ENCODE measurements at regions not wholly inside any gene's neighbourhood (a gene's known extent, or its start where the extent isn't known, plus 50 kb on each side); places are given as distances from the start of the nearest gene placed in this dataset.

DNA sequence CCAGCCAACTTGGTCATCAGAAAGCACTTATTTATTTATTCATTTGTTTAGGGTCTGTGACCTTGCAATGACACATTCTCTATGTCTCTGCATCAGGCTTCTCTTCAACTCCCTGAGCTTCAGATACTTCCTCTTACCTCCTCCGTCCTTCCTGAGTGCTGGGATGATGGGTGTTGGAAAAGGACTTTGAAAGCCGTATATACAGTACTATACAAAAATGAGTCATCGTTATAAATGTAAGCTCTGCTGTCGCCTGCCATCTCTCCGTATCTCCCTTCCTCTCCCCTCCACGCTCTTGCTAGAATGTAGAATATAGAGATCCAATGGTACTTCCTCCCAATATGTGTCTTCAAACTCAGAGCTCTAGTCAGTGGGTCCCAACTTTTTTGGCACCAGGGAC lies 91.9 kb upstream of the SALL4 start:
- Mint-ChIP-seq H3K9me3 (peaks cover 0 to 1% of the 10 kb centered on the region in 2 donors), H3K27me3 (peaks cover 0 to 3% of the 10 kb centered on the region in 2 donors), H3K4me1 (no peaks in the 10 kb centered on the region), H3K27ac (no peak overlapping the region), H3K4me3 (no peak overlapping the region), H3K36me3 (no peaks in the 10 kb centered on the region)
- DNase-seq (no peak), ATAC-seq (replicated peaks) (no peak)

DNA sequence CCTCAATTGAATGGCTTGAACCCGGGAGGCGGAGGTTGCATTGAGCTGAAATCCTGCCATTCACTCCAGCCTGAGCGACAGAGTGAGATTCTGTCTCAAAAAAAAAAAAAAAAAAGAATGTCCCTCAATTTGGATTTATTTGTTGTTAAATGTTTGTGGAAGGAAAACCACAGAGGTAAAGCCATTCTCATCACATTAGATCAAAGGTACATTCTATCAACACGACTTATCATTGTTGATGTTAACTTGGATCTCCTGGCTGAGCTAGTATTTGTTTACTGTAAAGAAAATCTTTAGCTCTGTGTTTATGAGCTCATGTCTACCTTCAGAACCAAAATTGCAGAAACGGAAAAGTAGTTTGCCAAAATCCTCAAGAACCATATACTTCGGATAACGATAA lies 91.4 kb upstream of the SALL4 start:
- Mint-ChIP-seq H3K4me1 (no peaks in the 10 kb centered on the region), H3K4me3 (no peak overlapping the region), H3K27ac (no peak overlapping the region), H3K36me3 (no peaks in the 10 kb centered on the region), H3K9me3 (no peaks in the 10 kb centered on the region), H3K27me3 (no peaks in the 10 kb centered on the region)
- DNase-seq (no peak), ATAC-seq (replicated peaks) (no peak)

DNA sequence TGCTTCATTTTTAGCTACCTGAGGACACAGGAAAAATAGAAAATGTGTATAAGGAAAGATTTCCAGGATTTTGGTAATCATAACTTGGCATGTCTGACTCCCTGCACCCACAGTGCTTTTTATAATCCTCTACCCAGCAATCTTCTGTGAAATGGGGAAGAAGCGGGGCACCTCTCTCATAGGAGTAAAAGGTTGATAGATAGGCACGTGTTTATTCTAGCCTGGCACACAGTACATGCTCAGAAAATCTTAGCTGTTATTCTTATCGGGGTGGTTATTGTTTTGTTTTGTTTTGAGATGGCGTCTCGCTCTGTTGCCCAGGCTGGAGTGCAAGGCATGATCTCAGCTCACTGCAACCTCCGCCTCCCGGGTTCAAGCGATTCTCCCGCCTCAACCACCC lies 87.7 kb upstream of the SALL4 start:
- Mint-ChIP-seq H3K36me3 (no peaks in the 10 kb centered on the region), H3K27ac (no peak overlapping the region), H3K4me1 (no peaks in the 10 kb centered on the region), H3K9me3 (no peaks in the 10 kb centered on the region), H3K27me3 (no peaks in the 10 kb centered on the region), H3K4me3 (no peak overlapping the region)
- DNase-seq: no peak
- ATAC-seq (replicated peaks): no peak

DNA sequence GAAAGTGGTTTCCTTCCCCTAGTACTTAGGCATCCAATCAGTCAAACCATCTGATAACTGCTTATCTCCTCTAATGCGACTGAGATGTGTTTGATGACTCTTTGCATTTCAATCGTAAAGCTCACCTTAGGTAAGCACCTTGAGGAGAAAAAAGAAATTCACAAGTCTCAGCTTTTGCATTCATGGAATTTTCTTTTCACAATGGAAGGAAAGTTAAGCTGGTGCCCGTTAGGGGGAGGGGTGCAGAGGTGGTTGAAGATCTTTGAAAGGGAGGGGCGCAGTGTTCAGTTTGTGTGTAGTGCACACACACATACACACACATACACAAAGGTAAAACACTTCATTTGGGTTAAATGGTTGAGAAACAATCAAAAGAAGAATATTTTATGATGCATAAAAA lies 87.1 kb upstream of the SALL4 start:
- H3K36me3 Mint-ChIP-seq: no peaks in the 10 kb centered on the region
- DNase-seq (no peak), ATAC-seq (replicated peaks) (no peak)
- no peak overlapping the region for H3K4me3 Mint-ChIP-seq
- no peaks in the 10 kb centered on the region for H3K9me3 Mint-ChIP-seq
- H3K27me3 Mint-ChIP-seq: no peaks in the 10 kb centered on the region
- H3K4me1 Mint-ChIP-seq: no peaks in the 10 kb centered on the region
- no peak overlapping the region for H3K27ac Mint-ChIP-seq

DNA sequence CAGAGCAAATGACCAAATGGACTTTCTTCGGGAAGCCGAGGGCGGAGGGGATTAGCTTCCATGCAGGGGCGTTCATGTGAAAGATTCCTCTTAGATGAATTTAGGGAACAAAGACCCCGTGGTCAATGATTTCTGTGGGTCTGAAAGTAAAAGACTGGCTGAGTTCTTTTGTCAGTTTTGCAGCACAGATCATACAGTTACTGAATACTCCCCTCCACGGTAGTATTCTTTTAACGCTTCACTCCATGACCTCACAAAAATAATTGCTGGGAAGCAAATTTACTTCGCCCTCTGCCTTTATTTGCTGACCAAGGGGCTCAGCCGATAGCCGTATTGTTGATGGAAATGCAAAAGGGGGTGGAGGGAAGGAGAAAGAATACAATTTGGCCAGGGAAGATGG lies 86.0 kb upstream of the SALL4 start:
- DNase-seq (no peak), ATAC-seq (replicated peaks) (no peak)
- Mint-ChIP-seq H3K4me1 (no peaks in the 10 kb centered on the region), H3K27me3 (peaks cover 0 to under 1% of the 10 kb centered on the region in 2 donors), H3K36me3 (no peaks in the 10 kb centered on the region), H3K9me3 (no peaks in the 10 kb centered on the region), H3K4me3 (no peak overlapping the region), H3K27ac (no peak overlapping the region)

DNA sequence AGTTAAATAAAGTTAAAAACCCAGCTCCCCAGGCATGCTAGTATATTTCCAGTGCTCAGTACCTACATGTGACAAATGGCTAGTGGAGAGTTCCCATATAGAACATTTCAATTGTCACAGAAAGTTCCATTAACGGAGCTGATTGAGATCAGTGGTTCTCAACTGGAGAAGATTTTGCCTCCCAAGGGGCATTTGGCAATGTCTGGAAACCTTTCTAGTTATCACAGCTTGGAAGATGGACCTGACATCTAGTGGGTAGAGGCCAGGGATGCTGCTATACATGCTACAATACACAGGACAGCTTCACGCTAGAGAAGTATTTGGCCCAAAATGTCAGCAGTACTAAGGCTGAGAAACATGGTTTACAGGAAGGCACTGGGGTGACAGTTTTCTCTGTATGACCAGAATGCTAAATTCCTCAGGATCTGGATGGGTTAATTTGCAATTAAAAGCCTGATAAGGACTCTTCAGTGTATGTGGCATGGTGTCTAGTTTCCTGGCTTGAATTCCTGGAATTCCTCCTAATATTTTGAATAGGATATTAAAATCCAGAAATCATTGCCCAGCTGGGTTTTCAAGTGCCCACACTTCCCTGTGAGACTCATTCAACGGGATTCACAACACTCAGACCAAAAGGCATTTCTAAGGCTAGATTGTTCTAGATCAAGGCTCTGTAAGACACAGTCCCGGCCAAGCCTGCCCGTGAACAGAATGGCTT lies 84.7 kb upstream of the SALL4 start:
- H3K27me3 Mint-ChIP-seq: peaks cover 0 to 4% of the 10 kb centered on the region in 2 donors
- ATAC-seq (replicated peaks) (no peak), DNase-seq (no peak)
- H3K4me3 Mint-ChIP-seq: no peak overlapping the region
- H3K27ac Mint-ChIP-seq: no peak overlapping the region
- no peaks in the 10 kb centered on the region for H3K9me3 Mint-ChIP-seq
- no peaks in the 10 kb centered on the region for H3K4me1 Mint-ChIP-seq
- H3K36me3 Mint-ChIP-seq: no peaks in the 10 kb centered on the region

DNA sequence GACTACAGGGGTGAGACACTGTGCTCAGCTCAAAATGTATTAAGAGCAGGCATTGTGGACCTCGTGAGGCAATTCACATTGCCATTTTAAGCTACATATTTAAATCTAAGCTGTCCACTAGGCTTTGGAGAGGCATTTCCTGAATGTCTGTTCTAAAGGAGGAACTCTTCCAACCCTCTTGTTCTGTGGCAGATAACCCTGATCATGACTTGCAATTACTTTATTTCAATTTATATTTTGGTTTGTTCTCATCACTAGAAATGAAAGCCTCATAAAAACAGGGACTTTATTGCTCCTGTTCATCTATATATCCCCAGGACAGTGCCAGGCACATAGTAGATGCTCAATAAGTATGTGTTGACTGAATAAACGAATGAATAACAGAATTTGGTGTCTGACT lies 84.0 kb upstream of the SALL4 start:
- Mint-ChIP-seq H3K27me3 (peaks cover 0 to 4% of the 10 kb centered on the region in 2 donors), H3K4me3 (no peak overlapping the region), H3K4me1 (no peaks in the 10 kb centered on the region), H3K27ac (no peak overlapping the region), H3K9me3 (peaks cover 0 to 1% of the 10 kb centered on the region in 2 donors), H3K36me3 (no peaks in the 10 kb centered on the region)
- ATAC-seq (replicated peaks): no peak
- no peak for DNase-seq

DNA sequence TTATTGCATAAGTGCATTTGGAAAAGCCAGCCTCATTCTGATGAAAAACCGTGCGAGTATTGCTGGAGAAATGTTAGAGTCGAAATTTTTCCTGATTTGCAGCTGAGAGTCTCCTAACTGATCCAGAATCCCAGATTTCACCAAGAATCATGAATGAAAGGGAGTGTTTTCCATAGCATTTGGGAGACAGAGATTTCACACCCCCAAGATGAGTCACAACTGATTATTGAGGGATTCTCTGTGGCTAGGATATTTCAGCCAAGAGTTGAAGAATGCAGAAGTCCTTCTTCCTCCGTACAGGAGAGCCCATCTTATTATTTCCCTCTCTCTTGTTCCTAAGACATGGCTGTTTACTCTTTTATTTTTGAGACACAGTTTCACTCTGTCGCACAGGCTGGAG lies 82.2 kb upstream of the SALL4 start:
- Mint-ChIP-seq H3K27me3 (peaks cover 0 to 4% of the 10 kb centered on the region in 2 donors), H3K27ac (no peak overlapping the region), H3K36me3 (no peaks in the 10 kb centered on the region), H3K4me3 (no peak overlapping the region), H3K4me1 (no peaks in the 10 kb centered on the region), H3K9me3 (peaks cover 0 to 1% of the 10 kb centered on the region in 2 donors)
- ATAC-seq (replicated peaks) (no peak), DNase-seq (no peak)

DNA sequence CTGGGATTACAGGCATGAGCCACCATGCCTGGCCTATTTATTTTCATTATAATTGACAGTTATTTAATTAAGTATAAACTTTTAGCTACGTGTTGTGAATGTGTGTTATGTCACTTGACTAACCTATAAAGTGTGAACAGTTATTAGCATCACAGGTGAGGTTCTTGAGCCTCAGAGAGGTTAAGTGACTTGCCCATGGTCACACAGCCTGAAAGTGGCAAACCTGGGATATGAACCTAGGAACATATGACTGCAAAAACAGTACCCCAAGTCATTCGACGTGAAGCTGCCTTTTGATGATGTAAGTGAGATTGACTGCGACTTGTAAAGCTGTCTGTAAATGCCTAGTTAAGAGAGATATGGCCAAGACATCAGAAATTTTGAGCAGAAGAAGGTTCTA lies 77.9 kb upstream of the SALL4 start:
- peaks cover 0 to 1% of the 10 kb centered on the region in 2 donors for H3K9me3 Mint-ChIP-seq
- DNase-seq: no peak
- H3K27me3 Mint-ChIP-seq: peaks cover 0 to 4% of the 10 kb centered on the region in 2 donors
- no peak overlapping the region for H3K27ac Mint-ChIP-seq
- no peak for ATAC-seq (replicated peaks)
- H3K36me3 Mint-ChIP-seq: no peaks in the 10 kb centered on the region
- no peak overlapping the region for H3K4me3 Mint-ChIP-seq
- H3K4me1 Mint-ChIP-seq: no peaks in the 10 kb centered on the region

DNA sequence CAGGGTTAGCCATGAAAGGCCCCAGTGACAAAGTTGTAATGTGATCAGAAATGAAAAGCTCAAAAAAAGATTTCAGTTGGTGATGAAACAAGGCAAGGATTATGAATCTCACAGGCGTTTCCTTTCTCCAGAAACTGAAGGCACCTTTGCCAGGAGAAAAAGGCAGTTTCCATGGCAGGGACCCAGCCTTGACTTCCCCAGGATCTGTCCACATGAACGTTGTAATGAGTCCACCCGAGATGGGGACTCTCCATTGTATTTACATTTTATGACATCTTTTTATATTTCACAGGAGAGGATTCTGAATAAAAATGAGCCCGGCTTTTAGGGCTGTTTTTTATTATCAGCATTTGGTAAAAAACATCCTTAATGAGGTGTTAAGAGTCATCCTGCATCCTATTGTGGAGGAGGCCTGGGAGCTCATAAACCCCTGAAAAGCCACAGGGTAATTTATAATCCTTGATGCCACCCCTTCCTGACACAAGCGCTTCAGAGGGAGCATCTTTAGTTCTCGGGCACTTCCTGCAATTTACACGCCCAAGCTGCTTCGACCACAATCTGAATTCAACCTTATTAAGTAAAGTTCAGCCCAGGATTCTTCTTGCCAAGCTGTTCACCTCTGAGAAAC lies 74.1 kb upstream of the SALL4 start:
- H3K36me3 Mint-ChIP-seq: no peaks in the 10 kb centered on the region
- peaks cover 0 to 6% of the 10 kb centered on the region in 2 donors for H3K27me3 Mint-ChIP-seq
- H3K27ac Mint-ChIP-seq: no peak overlapping the region
- DNase-seq (no peak), ATAC-seq (replicated peaks) (no peak)
- H3K9me3 Mint-ChIP-seq: no peaks in the 10 kb centered on the region
- no peaks in the 10 kb centered on the region for H3K4me1 Mint-ChIP-seq
- no peak overlapping the region for H3K4me3 Mint-ChIP-seq

DNA sequence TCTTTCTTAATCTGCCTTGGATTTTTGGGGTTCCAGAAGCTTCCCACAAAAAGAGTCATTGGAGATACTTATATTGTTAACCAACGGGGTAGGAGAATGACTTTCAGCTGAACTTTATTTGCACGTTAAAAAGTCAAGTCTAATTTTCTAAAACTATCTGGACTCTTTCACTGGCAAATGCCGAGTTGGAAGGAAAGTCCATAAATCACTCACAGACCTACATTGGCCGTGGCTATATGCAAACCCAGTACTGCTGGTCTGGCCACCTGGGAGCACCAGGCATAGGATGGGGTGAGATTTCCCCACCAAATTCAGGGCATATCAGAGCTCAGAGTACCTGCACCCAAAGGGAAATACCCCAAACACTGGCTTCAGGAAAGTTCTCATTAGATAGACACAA lies 71.3 kb upstream of the SALL4 start:
- no peak overlapping the region for H3K27ac Mint-ChIP-seq
- no peaks in the 10 kb centered on the region for H3K9me3 Mint-ChIP-seq
- ATAC-seq (replicated peaks) (no peak), DNase-seq (no peak)
- no peak overlapping the region for H3K4me3 Mint-ChIP-seq
- no peaks in the 10 kb centered on the region for H3K36me3 Mint-ChIP-seq
- H3K4me1 Mint-ChIP-seq: no peaks in the 10 kb centered on the region
- H3K27me3 Mint-ChIP-seq: peaks cover 0 to 6% of the 10 kb centered on the region in 2 donors

DNA sequence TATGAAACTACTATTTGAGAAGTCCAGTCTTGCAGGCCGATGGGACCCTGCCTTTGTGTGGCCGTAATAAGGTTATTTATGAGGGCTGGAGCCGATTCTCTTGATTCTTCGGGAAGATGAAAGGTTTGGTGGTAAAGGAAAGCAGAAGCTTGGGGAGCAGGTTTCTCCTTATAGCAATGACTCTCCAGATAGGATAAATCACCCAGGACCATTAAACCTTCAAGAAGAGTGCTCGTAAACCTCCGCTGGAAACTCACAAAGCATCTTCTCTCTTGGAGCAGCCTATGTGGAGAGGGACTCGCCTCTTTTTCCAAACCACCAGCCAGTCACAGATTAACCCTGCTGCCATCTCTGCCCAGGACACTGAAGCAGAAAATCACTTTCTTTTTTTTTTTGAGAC lies 69.6 kb upstream of the SALL4 start:
- Mint-ChIP-seq H3K27ac (no peak overlapping the region), H3K4me3 (no peak overlapping the region), H3K9me3 (no peaks in the 10 kb centered on the region), H3K36me3 (no peaks in the 10 kb centered on the region), H3K4me1 (no peaks in the 10 kb centered on the region), H3K27me3 (peaks cover 0 to 6% of the 10 kb centered on the region in 2 donors)
- DNase-seq: no peak
- ATAC-seq (replicated peaks): no peak

DNA sequence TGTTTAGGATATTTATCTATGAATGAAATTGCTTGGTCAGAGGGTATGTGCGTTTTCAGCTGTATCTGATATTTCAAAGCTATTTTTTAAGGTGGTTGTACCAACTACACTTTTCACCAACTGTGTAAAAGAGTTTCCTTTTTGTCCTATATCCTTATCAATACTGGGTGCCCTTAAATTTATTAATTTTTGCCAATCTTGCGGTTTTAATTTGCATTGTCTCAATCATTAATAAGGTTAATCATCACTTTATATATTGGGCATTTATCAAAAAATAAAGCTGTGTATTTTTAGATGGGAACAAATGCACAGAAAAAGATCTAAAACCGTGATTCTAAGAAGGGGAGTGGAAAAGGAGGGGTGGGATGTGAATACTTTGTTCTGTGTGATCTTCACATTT lies 66.7 kb upstream of the SALL4 start:
- Mint-ChIP-seq H3K9me3 (no peaks in the 10 kb centered on the region), H3K4me3 (no peak overlapping the region), H3K27me3 (peaks cover 0 to 6% of the 10 kb centered on the region in 2 donors), H3K4me1 (no peaks in the 10 kb centered on the region), H3K27ac (no peak overlapping the region), H3K36me3 (no peaks in the 10 kb centered on the region)
- DNase-seq: no peak
- no peak for ATAC-seq (replicated peaks)

DNA sequence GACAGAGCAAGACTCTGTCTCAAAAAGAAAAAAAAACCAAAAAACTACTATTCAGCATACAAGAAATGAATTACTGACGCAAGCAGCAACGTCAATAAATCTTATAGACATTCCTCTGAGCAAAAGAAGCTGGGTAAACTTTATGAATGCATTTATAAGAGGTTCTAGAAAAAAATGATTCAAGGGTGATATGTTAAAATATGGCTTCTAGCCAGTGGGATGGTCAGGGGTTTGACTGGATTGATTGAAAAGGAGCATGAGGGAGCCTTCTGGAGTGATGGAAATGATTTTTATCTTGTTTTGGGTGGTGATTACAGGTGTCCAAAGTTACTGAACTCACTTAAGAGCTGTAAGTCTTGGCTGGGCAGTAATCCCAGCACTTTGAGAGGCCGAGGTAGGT lies 64.9 kb upstream of the SALL4 start:
- no peaks in the 10 kb centered on the region for H3K36me3 Mint-ChIP-seq
- H3K27me3 Mint-ChIP-seq: peaks cover 5 to 13% of the 10 kb centered on the region in 2 donors
- no peaks in the 10 kb centered on the region for H3K9me3 Mint-ChIP-seq
- ATAC-seq (replicated peaks) (no peak), DNase-seq (no peak)
- no peak overlapping the region for H3K4me3 Mint-ChIP-seq
- no peak overlapping the region for H3K27ac Mint-ChIP-seq
- no peaks in the 10 kb centered on the region for H3K4me1 Mint-ChIP-seq

DNA sequence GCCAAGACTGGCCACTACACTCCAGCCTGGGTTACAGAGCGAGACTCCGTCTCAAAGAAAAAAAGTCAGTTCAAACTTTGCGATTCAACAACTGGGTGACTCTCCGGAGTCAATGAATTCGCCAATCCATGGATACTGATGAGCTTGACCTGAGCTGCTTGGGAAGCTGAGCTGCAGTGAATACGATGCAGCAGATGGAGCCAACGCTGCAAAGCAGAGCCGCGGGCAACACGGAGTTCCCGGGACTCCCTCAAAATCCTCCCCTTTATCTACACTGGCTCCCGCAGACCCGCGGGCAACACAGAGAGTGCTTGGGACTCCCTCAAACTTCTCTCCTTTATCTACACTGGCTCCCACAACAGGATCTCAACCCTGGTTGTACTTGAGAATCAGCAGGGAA lies 62.6 kb upstream of the SALL4 start:
- peaks cover 7 to 13% of the 10 kb centered on the region in 2 donors for H3K27me3 Mint-ChIP-seq
- DNase-seq (no peak), ATAC-seq (replicated peaks) (no peak)
- H3K4me1 Mint-ChIP-seq: no peaks in the 10 kb centered on the region
- no peaks in the 10 kb centered on the region for H3K36me3 Mint-ChIP-seq
- no peaks in the 10 kb centered on the region for H3K9me3 Mint-ChIP-seq
- no peak overlapping the region for H3K27ac Mint-ChIP-seq
- H3K4me3 Mint-ChIP-seq: no peak overlapping the region

Data from stimulated activated naive B cell treated with anti-CD40 and anti-IgM and Interleukin-4, amounts not matched to agents 10 μg/mL and 1 μg/mL and 100 μg/mL, for 72 hours (primary cell).